LNCaP clone FGC (cell line): ENCODE measurements at regions not wholly inside any gene's neighbourhood (a gene's known extent, or its start where the extent isn't known, plus 50 kb on each side); places are given as distances from the start of the nearest gene placed in this dataset.

ENCODE experiments used
- DNase-seq: peaks from one replicate; pipeline ENCODE4 v3.0.0-alpha.2; 2011; ENCODE audit warnings: low read depth
- H3K4me3 ChIP-seq: 2 replicates; pipeline ENCODE4 v1.5.1; 2011; ENCODE audit warnings: mild to moderate bottlenecking, low read depth, low read length, control low read depth
- CTCF ChIP-seq: IDR thresholded peaks from 2 replicates; pipeline ENCODE4 v1.5.1; 2012; ENCODE audit warnings: mild to moderate bottlenecking; ENCODE audit not compliant: control insufficient read depth, insufficient read depth; ENCODE audit errors: extremely low read depth

- DNase-seq, result no peak
- TF ChIP-seq CTCF, result no peak
- H3K4me3 ChIP-seq, result no peak overlapping the region
Measured at GRCh38 chr13:109517517-109517916, 268.9 kb downstream of the IRS2 start.

GRCh38 chr13:109516186-109516585 is 270.2 kb downstream of the IRS2 start:
- H3K4me3 ChIP-seq, result no peak overlapping the region
- no peak for DNase-seq
- no peak for TF ChIP-seq CTCF

- no peak for TF ChIP-seq CTCF
- DNase-seq, result no peak
Measured at GRCh38 chr13:109510013-109510412, 276.4 kb downstream of the IRS2 start.

GRCh38 chr13:109509154-109509900 is 277.1 kb downstream of the IRS2 start:
- H3K4me3 ChIP-seq, result no peak overlapping the region
- no peak for TF ChIP-seq CTCF
- peak; percentile 92 for DNase-seq

More at GRCh38 chr13:109510013-109510412, 276.4 kb downstream of the IRS2 start:
- H3K4me3 ChIP-seq, result no peak overlapping the region

GRCh38 chr13:109500146-109500773 is 286.1 kb downstream of the IRS2 start:
- no peak overlapping the region for H3K4me3 ChIP-seq
- DNase-seq, result no peak
- TF ChIP-seq CTCF, result no peak

GRCh38 chr13:109497917-109498316 is 288.5 kb downstream of the IRS2 start:
- no peak for TF ChIP-seq CTCF

GRCh38 chr13:109496216-109496615 is 290.2 kb downstream of the IRS2 start:
- no peak for DNase-seq
- TF ChIP-seq CTCF, result no peak
- no peak overlapping the region for H3K4me3 ChIP-seq

More at GRCh38 chr13:109497917-109498316, 288.5 kb downstream of the IRS2 start:
- no peak for DNase-seq
- no peak overlapping the region for H3K4me3 ChIP-seq
